Neural progenitor cell (in vitro differentiated cells): ENCODE measurements at regions not wholly inside any gene's neighbourhood (a gene's known extent, or its start where the extent isn't known, plus 50 kb on each side); places are given as distances from the start of the nearest gene placed in this dataset.

Experiments
- CTCF ChIP-seq: fragments of 200-600 bp; sonication (generic); IDR thresholded peaks from 2 replicates; pipeline ENCODE4 v1.5.1; 2017; ENCODE audit warnings: antibody characterized with exemption, mild to moderate bottlenecking
- EZH2 ChIP-seq: fragments of 200-600 bp; sonication (generic); IDR thresholded peaks from 2 replicates; pipeline ENCODE4 v1.6.1; 2017; ENCODE audit warnings: antibody characterized with exemption, mild to moderate bottlenecking, moderate library complexity

- TF ChIP-seq CTCF (no peak), EZH2 (no peak)
Observed at GRCh38 chr10:59037506-59037905, 138.9 kb upstream of the PHYHIPL start.
